PFSK-1 (cell line): ENCODE measurements at regions not wholly inside any gene's neighbourhood (a gene's known extent, or its start where the extent isn't known, plus 50 kb on each side); places are given as distances from the start of the nearest gene placed in this dataset.
A peak's percentile ranks its signal among the peaks of the same experiment; 100 is the strongest.

Source experiments
- FOXP2 ChIP-seq: optimal IDR thresholded peaks from 2 replicates; pipeline ENCODE3; 2011; ENCODE audit warnings: borderline replicate concordance, control low read depth, inconsistent platforms; ENCODE audit not compliant: insufficient read depth; ENCODE audit errors: extremely low read length, extremely low read depth
- POLR2AphosphoS5 ChIP-seq: IDR thresholded peaks from 2 replicates; pipeline ENCODE4 v1.6.1; 2012; ENCODE audit warnings: low read depth, mild to moderate bottlenecking, control low read depth, low read length, moderate library complexity
- SIN3A ChIP-seq: IDR thresholded peaks from 2 replicates; pipeline ENCODE4 v1.6.1; 2012; ENCODE audit warnings: mild to moderate bottlenecking, low read length, moderate library complexity, borderline replicate concordance; ENCODE audit not compliant: insufficient read depth
- TAF1 ChIP-seq: IDR thresholded peaks from 2 replicates; pipeline ENCODE4 v1.6.1; 2012; ENCODE audit warnings: low read length, control low read depth, borderline replicate concordance; ENCODE audit not compliant: insufficient read depth
- TF ChIP-seq, protein P1 (sequence below), 2 experiments: IDR thresholded peaks; 2 replicates each; pipeline versions ENCODE4 v1.6.1 to v1.8.0; 2011 to 2012; ENCODE audit warnings: low read depth in 2 of 2, low read length in 2 of 2, control low read depth in 1 of 2, inconsistent platforms in 1 of 2, mild to moderate bottlenecking in 1 of 2, moderate library complexity in 1 of 2; ENCODE audit not compliant: insufficient read depth in 1 of 2

DNA sequence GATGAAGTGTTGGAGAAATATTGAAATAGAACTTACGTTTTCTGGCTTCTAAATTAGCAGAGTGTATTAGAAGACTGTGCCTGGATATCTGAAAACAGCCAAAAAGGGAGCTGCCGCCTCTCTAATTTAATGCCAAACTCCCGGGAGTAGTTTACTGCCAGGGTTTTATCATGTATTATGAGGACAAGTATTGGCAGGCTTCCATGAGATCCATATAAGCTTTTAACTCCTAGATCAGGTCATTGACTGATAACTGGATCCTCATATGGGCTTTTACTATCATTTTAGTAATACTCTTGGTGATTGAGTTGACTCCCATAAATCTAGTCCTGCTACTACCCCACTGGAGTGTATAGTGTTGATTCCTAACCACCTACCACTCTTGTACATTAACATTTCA is 178.4 kb upstream of the CXADR start:
- TF ChIP-seq TAF1 (no peak), FOXP2 (no peak), POLR2AphosphoS5 (no peak), SIN3A (no peak)
- TF ChIP-seq, protein P1, sequence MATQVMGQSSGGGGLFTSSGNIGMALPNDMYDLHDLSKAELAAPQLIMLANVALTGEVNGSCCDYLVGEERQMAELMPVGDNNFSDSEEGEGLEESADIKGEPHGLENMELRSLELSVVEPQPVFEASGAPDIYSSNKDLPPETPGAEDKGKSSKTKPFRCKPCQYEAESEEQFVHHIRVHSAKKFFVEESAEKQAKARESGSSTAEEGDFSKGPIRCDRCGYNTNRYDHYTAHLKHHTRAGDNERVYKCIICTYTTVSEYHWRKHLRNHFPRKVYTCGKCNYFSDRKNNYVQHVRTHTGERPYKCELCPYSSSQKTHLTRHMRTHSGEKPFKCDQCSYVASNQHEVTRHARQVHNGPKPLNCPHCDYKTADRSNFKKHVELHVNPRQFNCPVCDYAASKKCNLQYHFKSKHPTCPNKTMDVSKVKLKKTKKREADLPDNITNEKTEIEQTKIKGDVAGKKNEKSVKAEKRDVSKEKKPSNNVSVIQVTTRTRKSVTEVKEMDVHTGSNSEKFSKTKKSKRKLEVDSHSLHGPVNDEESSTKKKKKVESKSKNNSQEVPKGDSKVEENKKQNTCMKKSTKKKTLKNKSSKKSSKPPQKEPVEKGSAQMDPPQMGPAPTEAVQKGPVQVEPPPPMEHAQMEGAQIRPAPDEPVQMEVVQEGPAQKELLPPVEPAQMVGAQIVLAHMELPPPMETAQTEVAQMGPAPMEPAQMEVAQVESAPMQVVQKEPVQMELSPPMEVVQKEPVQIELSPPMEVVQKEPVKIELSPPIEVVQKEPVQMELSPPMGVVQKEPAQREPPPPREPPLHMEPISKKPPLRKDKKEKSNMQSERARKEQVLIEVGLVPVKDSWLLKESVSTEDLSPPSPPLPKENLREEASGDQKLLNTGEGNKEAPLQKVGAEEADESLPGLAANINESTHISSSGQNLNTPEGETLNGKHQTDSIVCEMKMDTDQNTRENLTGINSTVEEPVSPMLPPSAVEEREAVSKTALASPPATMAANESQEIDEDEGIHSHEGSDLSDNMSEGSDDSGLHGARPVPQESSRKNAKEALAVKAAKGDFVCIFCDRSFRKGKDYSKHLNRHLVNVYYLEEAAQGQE (IDR thresholded peaks at IDR 0.05; ENCODE audit: insufficient read depth in 1 of 2, low read depth in 2 of 2, low read length in 2 of 2): no peak

DNA sequence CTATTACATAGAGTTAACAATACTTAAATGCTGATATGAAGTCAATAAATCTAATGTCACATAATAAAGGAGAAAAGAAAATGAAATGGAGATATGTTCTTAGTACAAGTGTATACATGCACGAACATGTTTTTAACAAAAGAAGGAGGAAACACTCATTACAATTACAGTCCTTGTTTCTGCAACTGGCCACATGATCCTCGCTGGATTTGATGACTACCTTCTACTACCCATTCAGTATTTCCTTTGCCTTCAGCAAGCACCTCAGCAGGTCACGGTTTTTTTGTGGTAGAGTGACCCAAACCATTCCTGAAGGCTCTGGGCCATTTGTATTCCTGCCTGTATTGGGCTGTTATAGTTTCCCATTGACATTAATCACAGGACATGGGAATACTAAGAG is 172.8 kb upstream of the CXADR start:
- TF ChIP-seq TAF1 (no peak), SIN3A (no peak), POLR2AphosphoS5 (no peak), FOXP2 (no peak)
- TF ChIP-seq, protein P1 (IDR thresholded peaks at IDR 0.05; ENCODE audit: insufficient read depth in 1 of 2, low read depth in 2 of 2, low read length in 2 of 2): no peak

GRCh38 chr21:17343055-17343454 is 169.8 kb upstream of the CXADR start:
- no peak for TF ChIP-seq POLR2AphosphoS5
- TF ChIP-seq, protein P1 (IDR thresholded peaks at IDR 0.05; ENCODE audit: insufficient read depth in 1 of 2, low read depth in 2 of 2, low read length in 2 of 2): peak; percentile 72 to 94; a peak in 3 of 4 replicates
- TF ChIP-seq SIN3A: no peak

GRCh38 chr21:17348357-17348756 is 164.5 kb upstream of the CXADR start:
- TF ChIP-seq POLR2AphosphoS5 (no peak), TAF1 (no peak), SIN3A (no peak), FOXP2 (no peak)
- TF ChIP-seq, protein P1 (IDR thresholded peaks at IDR 0.05; ENCODE audit: insufficient read depth in 1 of 2, low read depth in 2 of 2, low read length in 2 of 2): no peak

GRCh38 chr21:17348849-17349248 is 164.0 kb upstream of the CXADR start:
- TF ChIP-seq FOXP2: no peak
